ENCODE measurements at regions not wholly inside any gene's neighbourhood (a gene's known extent, or its start where the extent isn't known, plus 50 kb on each side); places are given as distances from the start of the nearest gene placed in this dataset.

DNA sequence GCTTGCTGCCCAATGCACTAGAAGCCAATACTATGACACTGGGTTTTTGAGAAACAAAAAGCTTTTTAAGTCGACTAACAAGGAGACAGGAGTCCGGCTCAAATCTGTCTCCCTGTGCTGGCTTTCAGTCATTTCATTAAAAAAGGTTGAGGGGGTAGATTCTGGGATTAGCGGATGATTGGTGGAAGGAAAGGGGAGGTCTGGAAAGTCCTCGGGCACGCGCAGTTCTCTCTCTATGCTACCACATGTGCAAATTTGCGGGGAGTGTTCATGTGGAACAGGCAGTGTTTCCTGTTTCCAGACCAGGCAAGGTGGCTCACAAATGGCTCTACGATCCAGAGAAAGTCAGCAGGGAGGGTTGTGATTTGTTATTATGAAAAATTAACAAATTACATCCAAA lies 89.1 kb upstream of the TOX2 start:
- H2AK5ac ChIP-seq (ENCODE audit: low read depth, low read length) = no peak overlapping the region
- no peak overlapping the region for H3K23ac ChIP-seq (ENCODE audit: low read depth, low read length)
- intact Hi-C loops (cut with micrococcal nuclease) = no loop called here
- H3K9me3 ChIP-seq (ENCODE audit: control insufficient read depth, insufficient read depth, low read length) = peaks cover 6% of the 10 kb centered on the region
- no peak overlapping the region for H2BK5ac ChIP-seq (ENCODE audit: low read depth, low read length, poor library complexity, severe bottlenecking)
- no peak overlapping the region for H2BK15ac ChIP-seq (ENCODE audit: low read depth, low read length)
- H3K9ac ChIP-seq (ENCODE audit: low read depth, low read length) = no peak overlapping the region
- no peak overlapping the region for H4K5ac ChIP-seq (ENCODE audit: low read depth, low read length)
- TF ChIP-seq BHLHE40 (IDR thresholded peaks at IDR 0.05; ENCODE audit: low read depth, low read length) (no peak), RCOR1 (IDR thresholded peaks at IDR 0.05; ENCODE audit: insufficient replicate concordance, low read length) (no peak), USF2 (IDR thresholded peaks at IDR 0.05; ENCODE audit: low read depth, low read length) (no peak), FOS (IDR thresholded peaks at IDR 0.05; ENCODE audit: low read depth, low read length) (no peak), MAZ (IDR thresholded peaks at IDR 0.05; ENCODE audit: borderline replicate concordance, low read depth, low read length) (no peak), SMC3 (IDR thresholded peaks at IDR 0.05; ENCODE audit: low read depth, low read length) (no peak), MXI1 (IDR thresholded peaks at IDR 0.05; ENCODE audit: borderline replicate concordance, low read depth, low read length) (no peak), POLR2A (IDR thresholded peaks at IDR 0.05; ENCODE audit: low read depth, low read length) (no peak), NFE2L2 (IDR thresholded peaks at IDR 0.05; ENCODE audit: low read depth, low read length) (no peak), CEBPB (IDR thresholded peaks at IDR 0.05; ENCODE audit: low read depth, low read length) (no peak)
- TF ChIP-seq, protein P1, sequence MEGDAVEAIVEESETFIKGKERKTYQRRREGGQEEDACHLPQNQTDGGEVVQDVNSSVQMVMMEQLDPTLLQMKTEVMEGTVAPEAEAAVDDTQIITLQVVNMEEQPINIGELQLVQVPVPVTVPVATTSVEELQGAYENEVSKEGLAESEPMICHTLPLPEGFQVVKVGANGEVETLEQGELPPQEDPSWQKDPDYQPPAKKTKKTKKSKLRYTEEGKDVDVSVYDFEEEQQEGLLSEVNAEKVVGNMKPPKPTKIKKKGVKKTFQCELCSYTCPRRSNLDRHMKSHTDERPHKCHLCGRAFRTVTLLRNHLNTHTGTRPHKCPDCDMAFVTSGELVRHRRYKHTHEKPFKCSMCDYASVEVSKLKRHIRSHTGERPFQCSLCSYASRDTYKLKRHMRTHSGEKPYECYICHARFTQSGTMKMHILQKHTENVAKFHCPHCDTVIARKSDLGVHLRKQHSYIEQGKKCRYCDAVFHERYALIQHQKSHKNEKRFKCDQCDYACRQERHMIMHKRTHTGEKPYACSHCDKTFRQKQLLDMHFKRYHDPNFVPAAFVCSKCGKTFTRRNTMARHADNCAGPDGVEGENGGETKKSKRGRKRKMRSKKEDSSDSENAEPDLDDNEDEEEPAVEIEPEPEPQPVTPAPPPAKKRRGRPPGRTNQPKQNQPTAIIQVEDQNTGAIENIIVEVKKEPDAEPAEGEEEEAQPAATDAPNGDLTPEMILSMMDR (conservative IDR thresholded peaks at IDR 0.05; ENCODE audit: low read depth, low read length) = no peak
- H3K56ac ChIP-seq (ENCODE audit: extremely low read depth, insufficient read depth, low read length) = no peak overlapping the region
- H3K36me3 ChIP-seq (ENCODE audit: control insufficient read depth, insufficient read depth, low read length) = no peaks in the 10 kb centered on the region
- ATAC-seq (ENCODE audit: low read depth) = no peak
- H3K14ac ChIP-seq (replicated peaks; ENCODE audit: low read depth, low read length) = no peak overlapping the region
- WGBS, 2 experiments (ENCODE audit: extremely low coverage in 2 of 2, insufficient read length in 1 of 2) = no CpG with 5 or more reads among the region's 8 CpGs
- no peaks in the 10 kb centered on the region for H3K79me1 ChIP-seq (ENCODE audit: low read depth in 1 of 2, low read length in 2 of 2)
- no peak overlapping the region for H3K18ac ChIP-seq (ENCODE audit: low read depth, low read length)
- no peak overlapping the region for H3K27ac ChIP-seq (ENCODE audit: insufficient read depth, low read length)
- H3K27me3 ChIP-seq (ENCODE audit: control insufficient read depth, insufficient read depth, low read length) = peaks cover 31% of the 10 kb centered on the region
- H2AK9ac ChIP-seq (replicated peaks; ENCODE audit: low read depth, low read length, poor library complexity) = no peak overlapping the region
- POLR2A ChIA-PET (ENCODE audit: unreplicated experiment) = no interaction called here
- in situ Hi-C loops (cut with MboI; ENCODE audit: low sequenced_read_pairs) = no loop called here
- no peak overlapping the region for H2AFZ ChIP-seq (replicated peaks; ENCODE audit: low read length, poor library complexity)
- no peaks in the 10 kb centered on the region for H4K20me1 ChIP-seq (ENCODE audit: insufficient read depth, low read length)
- no peak overlapping the region for H2BK120ac ChIP-seq (ENCODE audit: low read depth, low read length)
- BruUV-seq (replicated peaks) = no TSS peak
- dilution Hi-C loops (cut with HindIII; ENCODE audit: low sequenced_read_pairs, unreplicated experiment) = no loop called here
- H4K8ac ChIP-seq (ENCODE audit: low read depth in 2 of 2, low read length in 2 of 2) = no peak overlapping the region
- no peak for DNase-seq
- H3K4me1 ChIP-seq (ENCODE audit: control insufficient read depth, insufficient read depth, low read length) = no peaks in the 10 kb centered on the region
- CTCF ChIA-PET = no interaction called here
- H4K91ac ChIP-seq (ENCODE audit: insufficient read depth, low read depth, low read length) = no peak overlapping the region
- H3K4ac ChIP-seq (ENCODE audit: low read depth, low read length) = no peak overlapping the region
- no peak overlapping the region for H3K4me3 ChIP-seq (ENCODE audit: insufficient read depth, low read depth, low read length)
- no peak overlapping the region for H3K4me2 ChIP-seq (ENCODE audit: low read depth, low read length)
- no peak overlapping the region for H2BK20ac ChIP-seq (ENCODE audit: low read depth, low read length)
- no peaks in the 10 kb centered on the region for H3K9me1 ChIP-seq (ENCODE audit: insufficient read depth, low read length)
